Colon (tissue), 2 donors: ENCODE measurements at regions not wholly inside any gene's neighbourhood (a gene's known extent, or its start where the extent isn't known, plus 50 kb on each side); places are given as distances from the start of the nearest gene placed in this dataset.
"Not testable (repeated sequence)": the region's sequence is repeated elsewhere in the genome, so short reads cannot be mapped to it uniquely, and the experiment has no call there.

Experiments
- FAIRE-seq: peaks from 2 replicates; lab custom pipeline; 2012; peaks lifted over from hg19 to GRCh38; lab: Jason Lieb, UNC
- donor health status: control.
- donor health status: control.

DNA sequence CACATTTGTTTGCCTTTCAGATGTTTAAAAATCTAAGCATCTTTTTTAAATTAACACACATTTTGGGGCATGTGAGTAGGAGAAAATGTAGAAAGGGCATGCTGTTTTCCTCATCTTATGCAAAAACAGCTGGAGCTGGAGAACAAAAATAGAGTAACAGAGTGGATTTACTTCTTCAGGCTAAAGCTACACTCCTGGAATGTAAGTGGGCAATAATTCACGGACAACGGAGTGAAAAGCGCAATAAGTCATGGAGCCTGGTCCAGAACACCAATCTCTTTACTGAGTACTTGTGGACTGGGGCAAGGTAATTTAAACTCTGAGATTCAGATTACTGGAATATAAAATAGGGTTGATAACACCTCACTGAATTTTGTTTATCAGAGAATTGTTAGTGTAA is 1018.8 kb upstream of the HS3ST1 start:
- no peak for FAIRE-seq

DNA sequence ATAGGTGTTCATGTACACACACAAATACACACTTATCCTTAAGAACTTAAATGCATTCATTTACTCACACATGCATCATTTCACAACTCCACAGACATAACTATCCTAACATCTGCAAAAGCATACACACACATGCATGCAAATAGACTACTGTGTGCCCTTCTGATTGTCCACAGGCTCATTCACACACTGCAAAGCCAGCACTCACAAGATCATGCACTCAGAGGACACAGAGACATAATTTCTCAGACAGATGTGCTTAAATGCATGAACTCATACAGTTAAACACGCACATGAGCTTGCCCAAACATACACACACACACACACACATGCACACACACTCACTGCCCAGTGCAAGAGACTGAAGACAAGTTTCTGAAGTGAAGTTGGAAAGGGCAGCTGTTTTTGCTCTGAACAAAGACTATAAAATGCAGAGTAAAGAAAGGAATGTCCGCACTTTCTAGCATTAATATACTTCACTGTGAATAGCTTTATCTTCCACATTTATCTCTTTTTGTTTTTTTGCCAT is 1018.0 kb upstream of the HS3ST1 start:
- FAIRE-seq: no peak

DNA sequence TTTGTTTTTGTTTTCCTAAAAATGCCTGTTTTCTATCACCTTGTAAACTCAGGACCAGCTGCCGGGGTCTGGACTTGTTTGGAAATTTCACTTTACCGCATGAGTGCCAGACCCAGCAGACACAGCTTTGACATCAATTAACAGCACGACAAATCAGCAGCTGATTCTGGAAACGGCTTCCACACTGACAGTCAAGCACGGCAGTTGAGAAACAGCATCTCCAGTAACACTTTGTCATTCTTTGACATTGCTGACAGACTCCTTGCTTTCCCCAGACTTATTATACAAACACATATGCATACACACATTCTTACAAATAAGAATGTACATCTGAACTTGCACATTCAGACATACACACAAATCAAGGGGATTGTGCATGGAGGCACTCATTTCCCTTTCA is 1017.6 kb upstream of the HS3ST1 start:
- FAIRE-seq: no peak

DNA sequence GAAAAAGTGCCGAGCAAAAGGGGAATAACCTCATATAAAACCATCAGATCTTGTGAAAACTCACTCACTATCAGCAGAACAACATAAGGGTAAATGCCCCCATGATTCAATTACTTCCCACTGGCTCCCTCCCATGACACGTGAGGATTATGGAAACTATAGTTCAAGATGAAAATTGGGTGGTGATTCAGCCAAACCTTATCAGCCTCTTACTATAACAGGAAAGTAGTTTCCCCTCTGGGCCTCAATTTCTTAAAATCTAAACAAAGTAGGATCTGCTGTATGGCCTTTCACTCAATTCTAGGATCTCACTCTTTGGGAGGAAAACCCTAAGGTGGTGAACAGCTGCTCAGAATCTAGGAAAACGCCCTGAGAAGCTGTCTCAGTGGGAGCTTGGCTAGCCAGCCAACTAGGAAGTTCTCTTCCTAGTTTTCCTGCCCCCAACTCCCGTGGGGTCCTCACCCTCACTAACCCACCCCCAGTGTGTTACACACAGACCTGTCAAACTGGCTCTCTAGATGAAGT is 1017.1 kb upstream of the HS3ST1 start:
- FAIRE-seq: no peak

DNA sequence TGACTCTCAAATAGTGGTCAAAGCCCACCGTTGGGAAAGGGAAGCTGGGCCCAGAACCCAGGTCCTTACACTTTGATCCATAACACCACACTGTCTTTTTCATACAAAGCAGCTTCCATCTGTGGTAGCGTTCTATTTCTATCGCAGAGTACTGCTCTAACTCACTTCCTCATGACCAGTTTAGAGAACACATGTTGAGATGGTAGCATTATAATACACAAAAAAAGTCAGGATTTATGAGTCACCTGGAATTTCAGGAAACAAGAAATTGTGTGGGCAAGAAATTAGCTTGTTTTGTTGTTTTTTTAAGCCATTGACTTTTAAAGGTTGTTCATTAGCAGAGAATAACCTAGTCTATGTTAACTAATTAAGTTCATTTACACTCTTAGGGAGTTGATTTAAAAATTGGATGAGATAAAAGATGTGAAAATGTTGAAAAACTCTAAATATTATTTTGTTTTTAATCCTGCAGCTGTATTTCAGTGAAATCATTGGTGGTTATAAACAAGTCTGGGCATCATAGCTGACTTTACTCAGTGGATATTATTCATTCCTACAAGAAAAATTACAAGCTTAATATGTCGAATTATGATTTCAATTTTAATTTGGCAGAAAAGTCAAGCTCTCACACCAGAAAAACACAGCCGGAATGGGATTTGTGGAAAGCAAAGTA is 1011.1 kb upstream of the HS3ST1 start:
- no peak for FAIRE-seq

DNA sequence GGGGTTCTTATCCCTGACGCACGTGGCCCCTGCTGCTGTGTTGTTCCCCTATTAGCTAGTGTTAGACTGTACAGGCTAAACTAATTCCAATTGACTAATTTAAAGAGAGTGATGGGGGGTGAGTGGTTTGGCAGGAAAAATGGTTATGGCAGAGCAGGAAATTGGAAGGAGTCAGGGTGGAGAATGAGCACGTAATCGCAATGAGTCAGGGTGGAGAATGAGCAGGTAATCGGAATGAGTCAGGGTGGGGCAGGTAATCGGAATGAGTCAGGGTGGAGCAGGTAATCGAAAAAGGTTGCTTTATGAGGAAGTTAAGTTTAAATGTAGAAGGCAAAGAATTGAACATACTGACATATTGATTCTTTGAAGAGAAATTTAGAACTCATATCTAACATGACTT is 1002.6 kb upstream of the HS3ST1 start:
- FAIRE-seq: not testable (repeated sequence)

DNA sequence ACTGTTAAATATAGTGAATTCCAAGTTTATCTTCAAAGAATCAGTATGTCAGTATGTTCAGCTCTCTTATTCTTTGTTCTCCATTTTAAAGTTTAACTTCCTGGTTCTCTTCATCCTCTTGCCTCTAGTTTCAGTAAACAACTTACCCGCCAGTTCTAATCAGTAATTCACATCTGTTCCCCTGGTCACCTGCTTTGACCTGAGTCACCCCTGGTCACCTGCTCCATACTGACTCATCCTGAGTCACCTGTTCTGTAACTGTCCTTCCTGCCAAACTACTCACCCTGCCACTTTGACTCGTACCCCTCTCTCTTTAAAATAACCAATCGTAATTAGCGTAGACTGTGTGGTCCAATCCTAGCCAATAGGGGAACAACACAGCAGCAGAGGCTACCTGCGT is 992.7 kb upstream of the HS3ST1 start:
- FAIRE-seq: no peak

DNA sequence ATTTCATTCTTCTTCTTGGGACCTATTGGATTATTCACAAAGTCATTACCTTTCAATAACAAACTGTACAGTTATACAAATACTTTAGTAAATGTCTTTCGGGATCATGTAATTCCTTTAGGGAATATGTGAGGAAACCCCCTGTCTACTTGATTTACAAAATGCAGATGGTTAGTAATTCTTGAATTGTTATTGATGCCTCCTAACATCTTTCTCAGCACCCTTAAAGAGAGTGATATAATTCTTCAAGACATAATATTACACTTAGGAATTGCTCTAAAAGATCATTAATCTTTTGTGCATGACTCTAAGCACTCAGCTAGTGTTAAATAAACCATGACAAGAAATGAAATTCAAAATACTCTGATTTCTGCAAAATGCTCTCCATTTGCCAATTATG is 988.1 kb upstream of the HS3ST1 start:
- no peak for FAIRE-seq

DNA sequence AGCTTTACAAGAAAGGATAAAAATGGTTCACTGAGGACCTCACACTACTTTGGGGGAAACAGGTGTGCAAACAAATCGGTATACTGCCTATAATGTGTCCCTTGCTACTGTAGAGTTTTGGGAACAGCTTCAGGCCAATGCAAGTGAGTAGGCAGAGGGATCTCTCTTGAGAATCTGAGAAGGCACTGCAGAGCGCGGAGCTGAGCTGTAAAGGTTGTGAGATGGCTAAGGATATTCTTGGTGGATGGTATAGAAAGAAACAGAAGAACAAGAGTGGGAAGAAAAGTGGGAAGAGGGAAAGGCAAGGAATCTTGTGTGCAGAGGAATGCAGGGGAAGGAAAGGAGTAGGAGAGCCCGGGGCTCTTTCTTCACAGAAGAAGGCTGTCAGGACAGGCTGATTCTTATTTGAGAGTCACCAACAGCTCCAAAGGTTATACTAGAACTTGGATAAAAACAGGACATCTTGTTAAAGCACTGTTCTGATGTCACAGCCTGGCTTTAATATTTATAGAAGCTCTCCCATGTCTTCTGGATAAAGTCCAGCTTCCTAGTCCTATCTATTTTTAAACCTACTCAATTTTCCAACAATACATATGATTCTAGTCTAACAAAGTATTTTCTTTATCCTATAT is 985.6 kb upstream of the HS3ST1 start:
- no peak for FAIRE-seq

DNA sequence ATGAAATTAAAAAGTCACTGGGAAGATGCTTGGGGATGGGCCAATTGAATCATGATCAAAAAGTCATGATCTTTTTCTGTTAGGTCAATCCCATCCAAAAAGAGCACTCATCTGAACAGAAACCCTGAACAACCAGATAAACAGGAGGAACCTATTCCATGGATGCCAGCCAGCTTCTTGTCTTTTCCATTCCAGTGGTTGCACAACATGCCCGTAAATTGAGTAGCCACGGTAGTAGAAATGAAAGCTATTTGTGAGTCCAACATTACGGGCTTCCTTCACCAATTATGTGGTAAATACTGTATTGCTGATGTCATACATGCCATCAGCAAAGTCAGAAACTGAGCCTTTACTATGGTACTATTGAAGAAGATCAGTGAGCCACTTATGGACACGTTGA is 982.4 kb upstream of the HS3ST1 start:
- FAIRE-seq: no peak

DNA sequence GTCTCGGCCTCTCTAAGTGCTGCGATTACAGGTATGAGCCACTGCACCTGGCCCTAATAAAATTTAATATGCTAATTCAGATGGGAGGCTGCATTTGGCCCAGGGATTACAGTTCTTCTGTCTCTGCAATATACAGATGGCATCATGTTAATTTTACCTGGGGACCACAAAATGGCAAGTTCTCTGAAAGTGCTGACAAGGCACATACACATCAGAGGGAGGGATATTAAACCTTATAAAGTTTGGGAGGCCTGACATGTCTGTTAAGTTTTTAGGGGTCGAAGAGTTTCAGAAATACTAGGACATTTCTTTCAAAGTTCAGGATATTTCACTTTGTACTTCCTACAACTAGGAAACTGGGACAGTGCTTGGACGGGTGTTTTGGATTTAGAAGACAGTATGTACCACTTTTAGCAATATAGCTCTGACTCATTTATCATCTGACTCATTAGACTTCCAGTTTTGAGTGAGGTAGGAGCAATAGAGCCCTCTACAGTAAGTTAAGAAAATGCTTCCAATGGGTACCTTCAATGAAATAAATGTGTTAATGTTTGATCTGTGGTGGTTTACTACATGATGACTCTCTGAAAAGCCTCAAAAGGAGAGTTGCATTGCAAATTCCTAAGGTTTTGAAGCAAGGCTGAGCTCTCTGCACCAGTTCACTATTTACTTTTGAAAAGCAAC is 981.0 kb upstream of the HS3ST1 start:
- no peak for FAIRE-seq

DNA sequence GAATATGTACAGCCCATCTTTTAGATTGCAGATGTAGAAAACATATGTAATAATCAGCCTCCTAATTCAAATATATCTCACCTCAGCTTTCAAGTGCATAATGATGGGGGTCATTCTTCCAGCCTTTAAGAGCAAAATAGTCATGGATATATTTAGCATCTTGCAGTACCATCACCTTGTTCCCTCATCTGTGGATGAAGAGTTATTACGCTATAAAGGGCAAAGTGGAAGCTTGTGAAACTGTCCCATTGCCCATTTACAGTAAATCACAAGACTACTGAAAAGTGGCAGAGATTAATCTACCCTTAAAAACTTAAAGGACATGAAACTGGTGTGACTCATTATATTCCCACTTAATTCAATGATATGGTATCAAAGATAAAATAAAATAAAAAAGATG is 979.7 kb upstream of the HS3ST1 start:
- no peak for FAIRE-seq

DNA sequence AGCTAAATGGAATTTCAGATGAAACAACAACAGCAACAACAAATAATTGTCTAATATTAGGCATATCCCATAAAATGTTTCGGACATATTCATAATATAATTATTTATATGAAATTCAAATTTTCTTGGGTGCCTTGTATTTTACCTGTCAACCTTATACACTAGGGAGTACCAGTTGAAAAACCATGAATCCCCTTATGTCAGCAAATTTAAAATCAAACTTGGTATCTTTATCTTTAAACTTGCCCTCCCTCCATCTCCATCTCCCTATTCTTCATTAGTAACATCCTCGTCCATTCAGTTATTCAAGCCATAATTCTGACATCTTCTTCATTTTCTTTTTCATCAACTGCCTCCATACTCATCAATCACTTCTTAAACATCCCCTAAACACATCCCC is 974.5 kb upstream of the HS3ST1 start:
- FAIRE-seq: no peak

DNA sequence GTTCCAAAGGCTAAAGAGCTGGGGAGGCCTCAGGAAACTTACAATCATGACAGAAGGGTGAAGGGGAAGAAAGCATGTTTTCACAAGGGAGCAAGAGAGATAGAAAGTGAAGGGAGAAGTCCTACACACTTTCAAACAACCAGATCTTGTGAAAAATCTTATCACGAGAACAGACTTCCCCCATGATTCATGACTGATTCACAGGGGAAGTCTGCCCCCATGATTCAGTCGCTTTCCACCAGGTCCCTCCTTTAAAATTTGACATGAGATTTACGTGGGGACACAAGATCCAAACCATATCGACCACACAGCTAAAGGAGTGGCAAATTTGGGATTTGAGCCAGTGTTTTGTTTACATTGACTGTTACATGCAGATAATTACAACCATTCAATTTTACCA is 971.1 kb upstream of the HS3ST1 start:
- no peak for FAIRE-seq

DNA sequence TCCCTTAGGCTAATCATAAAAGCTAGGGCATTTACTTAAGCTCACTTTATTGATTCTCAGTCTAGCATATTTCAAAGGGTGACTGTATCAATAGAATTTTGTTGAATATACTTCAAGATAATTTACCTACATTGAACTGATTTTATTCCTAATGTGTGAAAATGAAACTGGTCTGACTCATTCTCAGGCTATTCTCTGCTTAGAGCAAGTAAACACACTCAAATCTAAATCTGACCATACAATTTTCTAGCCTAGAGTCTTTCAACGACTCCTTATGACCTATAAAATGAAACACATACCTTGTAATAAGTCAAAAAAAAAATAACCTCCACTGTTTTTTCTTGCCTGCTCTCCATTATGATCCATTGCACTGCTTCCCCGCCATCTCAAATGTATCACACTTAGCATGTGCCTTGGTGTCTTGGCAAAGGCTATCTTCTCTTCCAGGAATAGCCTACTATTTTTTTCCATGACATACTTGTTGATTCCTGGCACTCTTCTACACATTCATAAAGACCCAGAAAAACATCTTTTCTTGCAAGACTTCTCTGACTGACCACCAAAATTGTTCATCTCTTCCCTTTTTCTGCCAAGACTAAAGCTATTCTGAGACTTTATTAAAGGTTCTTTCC is 965.1 kb upstream of the HS3ST1 start:
- no peak for FAIRE-seq

DNA sequence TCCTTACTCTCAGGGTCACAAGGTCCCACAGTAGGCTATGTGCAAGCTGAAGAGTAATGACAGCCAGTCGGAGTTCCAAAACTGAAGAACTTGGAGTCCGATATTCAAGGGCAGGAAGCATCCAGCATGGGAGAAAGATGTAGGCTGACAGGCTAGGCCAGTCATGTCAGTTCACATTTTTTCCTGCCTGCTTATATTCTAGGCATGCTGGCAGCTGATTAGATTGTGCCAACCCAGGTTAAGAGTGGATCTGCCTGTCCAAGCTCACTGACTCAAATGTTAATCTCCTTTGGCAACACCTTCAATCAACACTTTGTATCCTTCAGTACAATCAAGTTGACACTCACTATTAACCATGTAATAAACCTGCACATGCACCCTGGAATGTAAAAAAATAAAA is 960.9 kb upstream of the HS3ST1 start:
- no peak for FAIRE-seq

DNA sequence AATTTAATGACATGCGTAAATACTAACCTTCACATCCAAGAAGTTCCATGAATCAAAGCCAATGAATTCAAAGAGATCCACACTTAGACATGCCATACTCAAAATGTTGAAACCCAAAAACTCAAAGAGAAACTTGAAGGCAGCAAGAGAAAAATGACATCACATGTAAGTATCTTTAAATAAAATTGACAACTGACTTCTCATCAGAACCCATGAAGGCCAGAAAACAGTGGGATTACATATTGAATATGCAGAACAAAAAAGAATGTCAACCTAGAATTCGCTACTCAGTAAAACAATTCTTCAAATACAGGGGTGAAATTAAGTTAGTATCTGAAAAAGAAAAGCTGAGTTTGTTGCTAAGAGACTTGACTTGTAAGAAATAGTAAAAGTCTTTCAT is 953.9 kb upstream of the HS3ST1 start:
- no peak for FAIRE-seq

DNA sequence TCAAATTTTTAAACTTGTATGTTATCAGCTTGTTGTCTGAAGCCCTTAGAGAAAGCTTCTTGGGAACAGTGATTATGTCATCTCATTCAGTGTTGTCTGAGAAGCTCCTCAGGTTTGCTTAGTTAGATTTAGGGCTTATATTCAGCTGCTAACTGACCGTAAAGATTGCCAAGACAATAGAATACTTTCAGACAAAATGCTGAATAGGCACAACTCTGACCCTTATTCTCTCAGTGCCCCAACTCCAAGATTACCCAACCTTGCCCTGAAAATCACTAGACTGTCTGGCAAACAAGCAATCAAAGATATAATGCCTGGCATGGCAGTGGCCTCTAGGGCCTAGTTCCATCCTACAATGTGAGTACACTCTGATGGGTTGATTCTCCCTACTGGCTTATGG is 950.5 kb upstream of the HS3ST1 start:
- no peak for FAIRE-seq

DNA sequence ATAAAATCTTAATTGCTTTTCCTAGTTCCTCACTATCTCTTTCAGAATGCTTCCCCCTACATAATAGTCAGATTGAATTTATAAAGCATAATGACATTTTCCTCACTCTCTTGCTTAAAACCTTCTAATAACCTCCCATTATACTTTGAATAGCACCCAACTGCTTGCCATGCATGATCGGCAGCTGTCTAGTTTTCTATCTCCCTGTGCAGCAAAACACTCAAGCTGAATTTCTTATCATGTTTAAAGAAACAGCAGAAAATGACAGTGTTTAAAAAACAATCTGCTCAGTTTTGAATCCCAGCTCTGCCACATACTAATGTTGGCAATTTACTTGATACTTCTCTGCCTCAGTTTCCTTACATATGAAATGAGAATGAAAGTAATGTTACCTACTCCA is 947.1 kb upstream of the HS3ST1 start:
- FAIRE-seq: no peak

DNA sequence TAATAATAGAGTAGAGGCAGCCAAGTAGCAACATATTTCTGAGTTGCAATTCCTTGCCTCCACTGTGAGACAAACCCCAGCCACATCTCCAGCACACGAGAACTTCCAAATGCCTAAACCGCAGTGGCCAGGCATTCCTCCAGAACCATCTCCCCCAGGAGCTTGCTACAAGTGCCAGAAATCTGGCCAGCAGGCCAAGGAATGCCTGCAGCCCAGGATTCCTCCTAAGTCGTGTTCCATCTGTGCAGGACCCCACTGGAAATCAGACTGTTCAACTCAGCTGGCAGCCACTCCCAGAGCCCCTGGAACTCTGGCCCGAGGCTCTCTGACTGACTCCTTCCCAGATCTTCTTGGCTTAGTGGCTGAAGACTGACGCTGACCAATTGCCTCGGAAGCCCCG is 937.2 kb upstream of the HS3ST1 start:
- not testable (repeated sequence) for FAIRE-seq

DNA sequence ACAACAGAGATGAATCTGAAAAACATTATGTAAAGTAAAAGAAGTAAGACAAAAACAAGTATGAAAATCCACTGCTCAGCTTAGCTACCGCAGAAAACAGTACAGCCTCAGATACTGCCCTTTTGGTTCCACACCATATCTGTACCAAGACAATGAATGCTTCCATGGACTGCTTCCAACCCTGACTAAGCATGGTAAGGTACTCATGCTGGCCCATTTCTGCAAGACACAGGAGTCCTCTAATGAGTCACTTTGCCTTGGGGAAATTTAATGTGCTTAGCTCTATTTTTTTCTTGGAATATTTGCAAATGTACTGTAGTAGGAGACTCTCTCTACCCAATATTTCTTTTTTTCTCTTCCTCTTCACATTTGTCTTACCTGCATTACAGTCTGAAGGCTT is 931.7 kb upstream of the HS3ST1 start:
- FAIRE-seq: no peak

DNA sequence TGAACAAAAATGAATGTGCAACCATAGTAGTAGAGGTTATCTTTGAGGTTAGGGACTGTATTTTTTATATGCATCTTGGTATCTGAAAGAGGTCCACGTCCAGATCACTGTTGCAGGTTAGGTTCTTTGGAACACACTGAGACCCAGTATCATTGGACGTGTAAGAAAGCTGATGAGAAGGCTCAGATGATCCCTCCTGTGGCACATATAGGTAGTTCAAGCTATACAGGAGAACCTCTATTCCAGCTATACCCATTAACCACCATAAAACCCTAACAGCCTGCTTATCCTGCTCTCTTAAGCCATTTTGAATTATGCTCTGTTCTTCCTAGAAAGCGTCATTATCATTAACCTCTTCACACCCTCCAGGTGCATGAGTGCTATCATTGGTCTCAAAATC is 930.7 kb upstream of the HS3ST1 start:
- no peak for FAIRE-seq

DNA sequence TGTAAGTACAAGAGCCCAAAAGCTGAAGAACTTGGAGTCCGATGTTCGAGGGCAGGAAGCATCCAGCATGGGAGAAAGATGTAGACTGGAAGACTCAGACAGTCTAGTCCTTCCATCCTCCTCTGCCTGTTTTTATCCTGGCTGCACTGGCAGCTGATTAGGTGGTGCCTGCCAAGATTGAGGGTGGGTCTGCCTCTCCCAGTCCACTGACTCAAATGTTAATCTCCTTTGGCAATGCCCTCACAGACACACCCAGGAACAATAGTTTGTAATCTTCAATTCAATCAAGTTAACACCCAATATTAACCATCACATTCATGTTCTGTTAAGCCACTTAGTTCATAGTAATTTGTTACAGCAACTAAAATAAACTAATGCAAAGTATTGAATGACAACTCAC is 904.4 kb upstream of the HS3ST1 start:
- not testable (repeated sequence) for FAIRE-seq
